ENCODE measurements at regions not wholly inside any gene's neighbourhood (a gene's known extent, or its start where the extent isn't known, plus 50 kb on each side); places are given as distances from the start of the nearest gene placed in this dataset.

DNA sequence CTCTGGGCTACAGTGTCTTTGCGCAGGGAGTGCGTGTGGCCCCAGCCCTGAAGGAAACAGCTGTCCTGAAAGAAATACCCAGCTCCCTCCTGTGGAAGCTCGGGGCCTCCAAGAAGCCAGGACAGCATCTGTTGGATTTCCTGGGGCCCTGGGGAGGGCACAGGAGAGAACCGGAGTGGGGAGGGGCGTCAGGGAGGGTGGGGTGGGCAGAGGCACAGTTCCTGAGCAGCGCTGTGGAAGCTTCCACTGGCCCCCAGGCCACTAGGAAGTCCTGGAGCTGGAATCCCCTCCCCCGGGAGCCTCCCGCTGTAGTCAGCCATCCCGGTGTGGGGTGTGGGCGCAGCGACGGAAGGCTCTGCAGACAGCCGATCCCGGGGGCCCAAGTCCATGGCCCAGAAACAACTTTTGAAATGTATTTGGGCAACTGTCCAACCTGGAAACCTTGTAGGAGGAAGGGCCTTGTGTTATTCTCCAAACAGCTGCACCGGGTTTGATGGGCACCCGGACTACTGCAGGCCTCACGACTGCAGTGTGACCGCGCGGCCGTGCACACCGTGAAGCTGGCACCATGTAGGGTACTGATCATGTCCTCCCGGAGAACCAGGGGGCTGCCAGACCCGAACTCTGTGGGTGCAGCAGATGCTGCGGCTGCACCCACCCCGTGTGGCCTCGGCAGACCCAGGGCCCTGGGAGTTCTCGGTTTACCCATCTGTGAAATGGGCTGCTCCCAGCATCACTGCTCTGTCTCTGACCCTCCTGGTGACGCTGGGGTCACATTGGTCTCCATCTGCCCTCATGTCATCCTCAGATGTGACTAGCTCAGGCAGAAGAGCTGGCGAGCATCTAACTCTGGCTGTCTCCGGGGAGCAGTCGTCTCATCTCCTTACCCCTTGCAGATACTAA lies 68.5 kb upstream of the HMX1 start:
- TF ChIP-seq CTCF (IDR thresholded peaks at IDR 0.05; ENCODE audit: insufficient read depth, low read depth, low read length) (no peak), EZH2 (IDR thresholded peaks at IDR 0.05; ENCODE audit: insufficient read depth, low read length) (no peak)

Data from astrocyte (in vitro differentiated cells and primary cell).